ENCODE measurements at regions not wholly inside any gene's neighbourhood (a gene's known extent, or its start where the extent isn't known, plus 50 kb on each side); places are given as distances from the start of the nearest gene placed in this dataset.

GRCh38 chr10:75331081-75331480 is 70.5 kb downstream of the ZNF503 start:
- TF ChIP-seq SUZ12 (IDR thresholded peaks at IDR 0.05; ENCODE audit: low read length), result no peak
- TF ChIP-seq, protein P1, sequence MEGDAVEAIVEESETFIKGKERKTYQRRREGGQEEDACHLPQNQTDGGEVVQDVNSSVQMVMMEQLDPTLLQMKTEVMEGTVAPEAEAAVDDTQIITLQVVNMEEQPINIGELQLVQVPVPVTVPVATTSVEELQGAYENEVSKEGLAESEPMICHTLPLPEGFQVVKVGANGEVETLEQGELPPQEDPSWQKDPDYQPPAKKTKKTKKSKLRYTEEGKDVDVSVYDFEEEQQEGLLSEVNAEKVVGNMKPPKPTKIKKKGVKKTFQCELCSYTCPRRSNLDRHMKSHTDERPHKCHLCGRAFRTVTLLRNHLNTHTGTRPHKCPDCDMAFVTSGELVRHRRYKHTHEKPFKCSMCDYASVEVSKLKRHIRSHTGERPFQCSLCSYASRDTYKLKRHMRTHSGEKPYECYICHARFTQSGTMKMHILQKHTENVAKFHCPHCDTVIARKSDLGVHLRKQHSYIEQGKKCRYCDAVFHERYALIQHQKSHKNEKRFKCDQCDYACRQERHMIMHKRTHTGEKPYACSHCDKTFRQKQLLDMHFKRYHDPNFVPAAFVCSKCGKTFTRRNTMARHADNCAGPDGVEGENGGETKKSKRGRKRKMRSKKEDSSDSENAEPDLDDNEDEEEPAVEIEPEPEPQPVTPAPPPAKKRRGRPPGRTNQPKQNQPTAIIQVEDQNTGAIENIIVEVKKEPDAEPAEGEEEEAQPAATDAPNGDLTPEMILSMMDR (IDR thresholded peaks at IDR 0.05; ENCODE audit: control extremely low read depth in 1 of 3, insufficient read depth in 1 of 3, low read depth in 1 of 3, low read length in 3 of 3), result no peak
